ENCODE measurements at regions not wholly inside any gene's neighbourhood (a gene's known extent, or its start where the extent isn't known, plus 50 kb on each side); places are given as distances from the start of the nearest gene placed in this dataset.

DNA sequence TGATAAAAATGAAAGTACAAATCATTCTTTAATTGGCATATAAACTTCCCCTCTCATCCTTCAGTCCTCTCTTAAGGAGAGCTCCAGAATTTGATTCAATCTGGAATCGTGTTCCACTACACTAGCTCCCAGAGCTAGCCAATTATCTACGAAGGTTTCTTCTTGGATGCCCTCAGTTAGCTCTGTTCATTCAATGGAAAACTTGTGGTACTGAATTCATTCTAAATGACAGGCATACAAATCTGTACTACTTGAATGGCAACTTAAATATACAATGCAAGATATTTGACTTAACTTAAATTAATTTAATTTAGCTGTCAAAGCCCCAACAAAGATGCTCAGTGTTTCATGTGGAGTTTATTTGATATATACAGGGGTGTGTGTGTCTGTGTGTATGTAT is 1474.2 kb upstream of the CELF4 start:
- no peak for DNase-seq

DNA sequence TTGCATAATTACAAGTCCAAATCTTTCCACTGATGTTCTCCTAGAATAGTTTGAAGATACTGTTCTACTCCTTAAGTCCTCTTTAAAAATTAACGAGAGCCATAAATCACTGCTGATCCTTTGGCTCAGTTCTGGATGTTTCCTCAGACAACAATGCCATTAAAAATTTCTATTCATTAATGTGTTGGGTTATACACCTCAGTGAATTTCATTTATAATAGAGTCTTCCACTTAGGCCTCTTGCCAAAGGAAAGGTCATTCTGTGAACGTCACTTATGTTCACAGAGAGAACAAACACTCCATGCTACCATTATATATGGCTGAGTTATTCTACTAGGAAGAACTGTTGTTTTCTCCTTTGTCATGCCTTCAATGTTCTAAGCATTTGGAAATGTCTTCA is 1472.3 kb upstream of the CELF4 start:
- ATAC-seq (no peak), DNase-seq (no peak)
- H3K4me3 Mint-ChIP-seq, result no peak overlapping the region
- H3K9me3 Mint-ChIP-seq (ENCODE audit: insufficient read depth), result peaks cover 5% of the 10 kb centered on the region
- POLR2A ChIA-PET, result no interaction called here
- no peak overlapping the region for H3K27ac Mint-ChIP-seq
- H3K36me3 Mint-ChIP-seq (ENCODE audit: low read depth), result no peaks in the 10 kb centered on the region
- no peaks in the 10 kb centered on the region for H3K27me3 Mint-ChIP-seq (ENCODE audit: low read depth)
- CTCF ChIA-PET, result no interaction called here
- no peaks in the 10 kb centered on the region for H3K4me1 Mint-ChIP-seq (ENCODE audit: low read depth)

More for the DNA sequence above, 1474.2 kb upstream of the CELF4 start:
- ATAC-seq, result no peak
- H3K4me3 Mint-ChIP-seq, result no peak overlapping the region
- no peak overlapping the region for H3K27ac Mint-ChIP-seq
- no peaks in the 10 kb centered on the region for H3K36me3 Mint-ChIP-seq (ENCODE audit: low read depth)
- CTCF ChIA-PET, result no interaction called here
- H3K27me3 Mint-ChIP-seq (ENCODE audit: low read depth), result no peaks in the 10 kb centered on the region
- H3K9me3 Mint-ChIP-seq (ENCODE audit: insufficient read depth), result peaks cover 5% of the 10 kb centered on the region
- H3K4me1 Mint-ChIP-seq (ENCODE audit: low read depth), result no peaks in the 10 kb centered on the region
- POLR2A ChIA-PET, result no interaction called here

DNA sequence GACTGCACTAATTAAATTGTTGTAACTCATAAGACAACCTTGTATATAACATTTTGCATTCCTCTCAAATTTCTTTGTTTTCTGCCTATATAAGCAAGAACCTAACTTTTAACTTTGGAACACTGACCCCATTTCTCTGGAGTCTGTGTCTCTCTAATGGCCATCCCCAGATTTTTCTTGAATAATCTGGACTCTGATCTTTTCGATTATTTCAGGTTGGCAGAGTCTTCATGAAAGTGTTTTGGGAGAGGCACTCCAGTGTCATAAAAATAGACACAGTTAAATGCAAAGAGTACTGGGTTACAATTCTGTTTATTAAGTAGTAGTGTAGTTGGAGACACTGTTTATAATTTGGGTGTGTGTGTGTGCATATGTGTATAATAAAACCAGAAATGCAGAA is 1467.7 kb upstream of the CELF4 start:
- no peak for ATAC-seq
- Mint-ChIP-seq H3K27ac (no peak overlapping the region), H3K36me3 (ENCODE audit: low read depth) (no peaks in the 10 kb centered on the region), H3K27me3 (ENCODE audit: low read depth) (no peaks in the 10 kb centered on the region), H3K4me3 (no peak overlapping the region), H3K4me1 (ENCODE audit: low read depth) (no peaks in the 10 kb centered on the region), H3K9me3 (ENCODE audit: insufficient read depth) (no peaks in the 10 kb centered on the region)
- DNase-seq, result no peak
- ChIA-PET CTCF (no interaction called here), POLR2A (no interaction called here)

- ChIA-PET CTCF (no interaction called here), POLR2A (no interaction called here)
- DNase-seq, result no peak
- H3K27ac Mint-ChIP-seq, result no peak overlapping the region
- no peaks in the 10 kb centered on the region for H3K9me3 Mint-ChIP-seq (ENCODE audit: insufficient read depth)
- H3K4me1 Mint-ChIP-seq (ENCODE audit: low read depth), result no peaks in the 10 kb centered on the region
- H3K27me3 Mint-ChIP-seq (ENCODE audit: low read depth), result no peaks in the 10 kb centered on the region
- ATAC-seq, result no peak
- H3K36me3 Mint-ChIP-seq (ENCODE audit: low read depth), result no peaks in the 10 kb centered on the region
- H3K4me3 Mint-ChIP-seq, result no peak overlapping the region
These were observed 1466.0 kb upstream of the CELF4 start for GRCh38 chr18:39031647-39032046.

- ChIA-PET CTCF (no interaction called here), POLR2A (no interaction called here)
- no peaks in the 10 kb centered on the region for H3K36me3 Mint-ChIP-seq (ENCODE audit: low read depth)
- DNase-seq (no peak), ATAC-seq (no peak)
- H3K4me3 Mint-ChIP-seq, result no peak overlapping the region
- no peaks in the 10 kb centered on the region for H3K9me3 Mint-ChIP-seq (ENCODE audit: insufficient read depth)
- H3K27me3 Mint-ChIP-seq (ENCODE audit: low read depth), result no peaks in the 10 kb centered on the region
- no peak overlapping the region for H3K27ac Mint-ChIP-seq
- H3K4me1 Mint-ChIP-seq (ENCODE audit: low read depth), result no peaks in the 10 kb centered on the region
These were observed 1464.6 kb upstream of the CELF4 start for GRCh38 chr18:39030124-39030655.

GRCh38 chr18:39025531-39025930 is 1459.9 kb upstream of the CELF4 start:
- no peaks in the 10 kb centered on the region for H3K27me3 Mint-ChIP-seq (ENCODE audit: low read depth)
- ChIA-PET POLR2A (no interaction called here), CTCF (no interaction called here)
- H3K27ac Mint-ChIP-seq, result no peak overlapping the region
- no peaks in the 10 kb centered on the region for H3K9me3 Mint-ChIP-seq (ENCODE audit: insufficient read depth)
- no peaks in the 10 kb centered on the region for H3K36me3 Mint-ChIP-seq (ENCODE audit: low read depth)
- ATAC-seq (no peak), DNase-seq (no peak)
- H3K4me3 Mint-ChIP-seq, result no peak overlapping the region
- no peaks in the 10 kb centered on the region for H3K4me1 Mint-ChIP-seq (ENCODE audit: low read depth)

DNA sequence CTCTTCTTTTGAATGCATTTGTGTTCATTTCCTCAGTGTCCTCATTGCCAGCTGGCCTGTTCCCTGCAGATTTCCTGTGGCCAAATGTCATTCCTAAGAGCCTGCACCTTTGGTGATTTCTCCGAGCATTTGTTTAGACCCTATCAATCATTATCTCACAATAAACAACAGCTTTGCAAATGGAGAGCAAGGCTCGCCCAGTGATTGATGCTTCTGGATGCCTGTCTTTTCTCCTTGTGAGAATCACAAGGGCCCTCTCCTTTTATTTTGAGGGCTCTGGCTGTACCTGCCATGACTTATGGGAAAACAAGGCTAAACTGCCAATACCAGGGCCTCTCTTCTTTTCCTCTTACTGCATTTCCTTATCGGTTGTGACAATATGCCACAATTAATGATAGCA is 1454.4 kb upstream of the CELF4 start:
- CTCF ChIA-PET, result no interaction called here
- Mint-ChIP-seq H3K9me3 (ENCODE audit: insufficient read depth) (no peaks in the 10 kb centered on the region), H3K4me3 (no peak overlapping the region)

DNA sequence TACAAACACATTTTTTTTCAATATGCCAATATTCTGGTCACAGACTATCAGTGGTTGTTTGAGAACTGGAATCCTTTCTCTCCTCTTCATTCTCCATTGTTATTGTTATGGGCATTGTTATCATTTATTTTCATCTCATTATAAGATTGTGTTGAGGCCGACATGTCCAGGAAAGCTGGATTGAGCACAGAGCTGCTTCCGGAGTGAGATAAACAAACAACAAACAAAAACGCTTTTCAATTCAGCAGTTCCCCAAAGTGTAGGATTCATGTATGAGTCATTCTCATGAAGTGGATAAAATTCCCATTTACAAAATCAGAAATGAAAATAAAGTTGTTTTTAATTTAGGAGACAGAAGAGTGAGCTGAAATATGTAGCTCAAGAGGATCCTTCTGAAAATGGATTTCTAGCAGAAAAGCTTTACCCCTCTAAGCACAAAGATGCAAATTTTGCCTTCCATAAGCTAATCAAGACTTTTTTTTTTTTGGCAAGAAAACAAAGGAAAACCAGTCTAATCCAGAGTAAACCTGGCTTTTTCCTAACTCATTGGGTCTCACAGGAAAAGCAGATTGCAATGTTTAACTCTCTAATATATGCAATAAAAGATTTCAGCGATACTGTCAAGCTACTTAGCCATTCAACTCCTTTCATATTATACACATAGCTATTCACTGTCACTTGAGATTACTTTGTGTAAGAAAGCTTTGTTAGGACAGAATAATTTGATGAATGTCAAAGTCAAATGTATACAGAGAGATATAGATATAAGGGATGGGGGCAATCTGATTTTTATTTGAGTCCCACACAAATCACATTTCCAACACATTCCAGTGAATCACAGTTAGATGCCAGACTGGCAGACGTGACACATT is 1441.7 kb upstream of the CELF4 start:
- ATAC-seq, result no peak
- no peaks in the 10 kb centered on the region for H3K9me3 Mint-ChIP-seq (ENCODE audit: insufficient read depth)
- no peaks in the 10 kb centered on the region for H3K27me3 Mint-ChIP-seq (ENCODE audit: low read depth)
- no peak for DNase-seq
- no peaks in the 10 kb centered on the region for H3K36me3 Mint-ChIP-seq (ENCODE audit: low read depth)
- H3K4me1 Mint-ChIP-seq (ENCODE audit: low read depth), result no peaks in the 10 kb centered on the region
- no peak overlapping the region for H3K4me3 Mint-ChIP-seq
- ChIA-PET CTCF (no interaction called here), POLR2A (interaction anchor here (0.6 kb wide), 1 partner anchor 396 kb away, joined by 3 read pairs; no protein-coding TSS in a partner anchor)
- no peak overlapping the region for H3K27ac Mint-ChIP-seq

More for the DNA sequence above, 1454.4 kb upstream of the CELF4 start:
- ATAC-seq (no peak), DNase-seq (no peak)
- Mint-ChIP-seq H3K36me3 (ENCODE audit: low read depth) (no peaks in the 10 kb centered on the region), H3K4me1 (ENCODE audit: low read depth) (no peaks in the 10 kb centered on the region), H3K27me3 (ENCODE audit: low read depth) (no peaks in the 10 kb centered on the region), H3K27ac (no peak overlapping the region)
- POLR2A ChIA-PET, result no interaction called here

GRCh38 chr18:38996056-38996455 is 1430.5 kb upstream of the CELF4 start:
- DNase-seq, result no peak
- ATAC-seq, result no peak
- Mint-ChIP-seq H3K4me3 (no peak overlapping the region), H3K27ac (no peak overlapping the region), H3K4me1 (ENCODE audit: low read depth) (no peaks in the 10 kb centered on the region), H3K36me3 (ENCODE audit: low read depth) (no peaks in the 10 kb centered on the region), H3K27me3 (ENCODE audit: low read depth) (no peaks in the 10 kb centered on the region), H3K9me3 (ENCODE audit: insufficient read depth) (peaks cover 2% of the 10 kb centered on the region)
- CTCF ChIA-PET, result no interaction called here
- POLR2A ChIA-PET, result no interaction called here

GRCh38 chr18:38993342-38993741 is 1427.7 kb upstream of the CELF4 start:
- no peaks in the 10 kb centered on the region for H3K4me1 Mint-ChIP-seq (ENCODE audit: low read depth)
- no peak overlapping the region for H3K27ac Mint-ChIP-seq
- no peak for DNase-seq
- no peaks in the 10 kb centered on the region for H3K36me3 Mint-ChIP-seq (ENCODE audit: low read depth)
- CTCF ChIA-PET, result no interaction called here
- peaks cover 4% of the 10 kb centered on the region for H3K9me3 Mint-ChIP-seq (ENCODE audit: insufficient read depth)
- H3K4me3 Mint-ChIP-seq, result no peak overlapping the region
- POLR2A ChIA-PET, result no interaction called here
- ATAC-seq, result no peak
- no peaks in the 10 kb centered on the region for H3K27me3 Mint-ChIP-seq (ENCODE audit: low read depth)

- no peak overlapping the region for H3K27ac Mint-ChIP-seq
- CTCF ChIA-PET, result no interaction called here
- H3K4me1 Mint-ChIP-seq (ENCODE audit: low read depth), result no peaks in the 10 kb centered on the region
- H3K4me3 Mint-ChIP-seq, result no peak overlapping the region
- no peaks in the 10 kb centered on the region for H3K9me3 Mint-ChIP-seq (ENCODE audit: insufficient read depth)
- DNase-seq (no peak), ATAC-seq (no peak)
- no peaks in the 10 kb centered on the region for H3K36me3 Mint-ChIP-seq (ENCODE audit: low read depth)
- H3K27me3 Mint-ChIP-seq (ENCODE audit: low read depth), result no peaks in the 10 kb centered on the region
- POLR2A ChIA-PET, result no interaction called here
These were observed 1419.4 kb upstream of the CELF4 start for GRCh38 chr18:38984968-38985367.

GRCh38 chr18:38982072-38982471 is 1416.5 kb upstream of the CELF4 start:
- Mint-ChIP-seq H3K27me3 (ENCODE audit: low read depth) (no peaks in the 10 kb centered on the region), H3K9me3 (ENCODE audit: insufficient read depth) (no peaks in the 10 kb centered on the region), H3K36me3 (ENCODE audit: low read depth) (no peaks in the 10 kb centered on the region), H3K4me1 (ENCODE audit: low read depth) (no peaks in the 10 kb centered on the region), H3K27ac (no peak overlapping the region), H3K4me3 (no peak overlapping the region)
- no peak for DNase-seq
- no peak for ATAC-seq
- ChIA-PET POLR2A (no interaction called here), CTCF (no interaction called here)

- DNase-seq (no peak), ATAC-seq (no peak)
- no peaks in the 10 kb centered on the region for H3K36me3 Mint-ChIP-seq (ENCODE audit: low read depth)
- no peaks in the 10 kb centered on the region for H3K4me1 Mint-ChIP-seq (ENCODE audit: low read depth)
- H3K9me3 Mint-ChIP-seq (ENCODE audit: insufficient read depth), result no peaks in the 10 kb centered on the region
- no peak overlapping the region for H3K4me3 Mint-ChIP-seq
- POLR2A ChIA-PET, result no interaction called here
- no peak overlapping the region for H3K27ac Mint-ChIP-seq
- CTCF ChIA-PET, result no interaction called here
- H3K27me3 Mint-ChIP-seq (ENCODE audit: low read depth), result no peaks in the 10 kb centered on the region
These were observed 1415.8 kb upstream of the CELF4 start for GRCh38 chr18:38981389-38981788.
